H1 (cell line): ENCODE measurements at regions not wholly inside any gene's neighbourhood (a gene's known extent, or its start where the extent isn't known, plus 50 kb on each side); places are given as distances from the start of the nearest gene placed in this dataset.

Experiments used
- CTCF ChIA-PET: fragments of 300-600 bp; sonication (Branson Sonifier 250); formaldehyde crosslinking; loops from one replicate; lab custom pipeline; 2021; ENCODE audit not compliant: partially characterized antibody; lab: Charles Lee
- POLR2A ChIA-PET: fragments of 300-600 bp; sonication (Branson Sonifier 250); formaldehyde crosslinking; loops from one replicate; lab custom pipeline; 2021; ENCODE audit warnings: inconsistent platforms; ENCODE audit not compliant: partially characterized antibody; lab: Charles Lee
- DNase-seq, 2 experiments: peaks; one replicate each; pipeline versions ENCODE4 v3.0.0 to v3.0.0-alpha.2; 2010 to 2022; ENCODE audit warnings: low spot score in 2 of 2, low read depth in 1 of 2, mixed read lengths in 1 of 2
- FAIRE-seq: peaks from 2 replicates; lab custom pipeline; 2011; peaks lifted over from hg19 to GRCh38; lab: Jason Lieb, UNC
- H2AFZ ChIP-seq: 2 replicates; pipeline ENCODE4 v1.8.1; 2012; ENCODE audit warnings: low read length, inconsistent platforms
- H2AK5ac ChIP-seq: 2 replicates; pipeline ENCODE4 v1.6.1; 2013; ENCODE audit warnings: low read depth, low read length
- H2BK120ac ChIP-seq: replicated peaks from 2 replicates; pipeline ENCODE3; 2013; ENCODE audit warnings: low read depth, low read length, inconsistent platforms
- H2BK12ac ChIP-seq: 2 replicates; pipeline ENCODE4 v1.6.1; 2013; ENCODE audit warnings: low read depth, low read length
- H2BK15ac ChIP-seq: 2 replicates; pipeline ENCODE4 v1.6.1; 2013; ENCODE audit warnings: low read length
- H2BK20ac ChIP-seq: 2 replicates; pipeline ENCODE4 v1.6.1; 2013; ENCODE audit warnings: low read length
- H2BK5ac ChIP-seq: 2 replicates; pipeline ENCODE4 v1.6.1; 2013; ENCODE audit warnings: low read depth, low read length
- H3K14ac ChIP-seq: 2 replicates; pipeline ENCODE4 v1.6.1; 2013; ENCODE audit warnings: inconsistent platforms; ENCODE audit not compliant: insufficient read length
- H3K18ac ChIP-seq: 2 replicates; pipeline ENCODE4 v1.6.1; 2013; ENCODE audit warnings: low read length; ENCODE audit errors: extremely low read depth
- H3K23ac ChIP-seq: 2 replicates; pipeline ENCODE4 v1.6.1; 2013; ENCODE audit warnings: inconsistent platforms; ENCODE audit not compliant: insufficient read length
- H3K23me2 ChIP-seq: 2 replicates; pipeline ENCODE4 v1.6.1; 2013; ENCODE audit warnings: low read depth, low read length
- H3K27ac ChIP-seq: 2 replicates; pipeline ENCODE4 v1.6.1; 2011; ENCODE audit warnings: low read depth, low read length, inconsistent platforms
- H3K27me3 ChIP-seq, 4 experiments: replicated peaks in 1 of 4; 1 replicate in 1 of 4; 2 replicates in 3 of 4; pipeline versions ENCODE4 v1.6.1 to v1.8.1; 2011 to 2013; ENCODE audit warnings: low read length in 3 of 4, mild to moderate bottlenecking in 3 of 4, inconsistent platforms in 2 of 4, mixed read lengths in 2 of 4, moderate library complexity in 1 of 4; ENCODE audit not compliant: control insufficient read depth in 3 of 4, insufficient read depth in 3 of 4; ENCODE audit errors: extremely low read depth in 1 of 4
- H3K36me3 ChIP-seq, 4 experiments: 2 replicates each; pipeline versions ENCODE4 v1.6.1 to v1.8.1; 2011 to 2013; ENCODE audit warnings: mild to moderate bottlenecking in 4 of 4, low read length in 3 of 4, moderate library complexity in 2 of 4, control low read depth in 1 of 4, inconsistent platforms in 1 of 4; ENCODE audit not compliant: insufficient read depth in 4 of 4, control insufficient read depth in 2 of 4
- H3K4ac ChIP-seq: replicated peaks from 2 replicates; pipeline ENCODE3; 2013; ENCODE audit warnings: low read length, low read depth, mixed read lengths, inconsistent platforms; ENCODE audit not compliant: insufficient read length
- H3K4me1 ChIP-seq, 4 experiments: replicated peaks in 1 of 4; 1 replicate in 1 of 4; 2 replicates in 3 of 4; pipeline versions ENCODE4 v1.6.1 to v1.8.1; 2011 to 2013; ENCODE audit warnings: low read length in 3 of 4, inconsistent platforms in 2 of 4, mixed read lengths in 1 of 4; ENCODE audit not compliant: insufficient read depth in 4 of 4, control insufficient read depth in 3 of 4
- H3K4me2 ChIP-seq, 2 experiments: 2 replicates each; pipeline versions ENCODE4 v1.6.1 to v1.8.1; 2011 to 2013; ENCODE audit warnings: low read depth in 2 of 2, low read length in 2 of 2, control low read depth in 1 of 2, inconsistent platforms in 1 of 2, mild to moderate bottlenecking in 1 of 2; ENCODE audit not compliant: insufficient read depth in 1 of 2
- H3K4me3 ChIP-seq, 4 experiments: fragments of 200-600, 300-600 bp in 1 of 4; sonication (generic), shearing (Covaris generic), sonication (Bioruptor Twin) in 1 of 4; 2 replicates each; pipeline versions ENCODE4 v1.5.1 to v1.8.1; 2011 to 2016; ENCODE audit warnings: low read length in 4 of 4, low read depth in 3 of 4, control low read depth in 2 of 4, inconsistent platforms in 2 of 4, mild to moderate bottlenecking in 2 of 4, mixed read lengths in 1 of 4, moderate library complexity in 1 of 4; ENCODE audit not compliant: insufficient read depth in 2 of 4; ENCODE audit errors: extremely low read depth in 1 of 4
- H3K56ac ChIP-seq: replicated peaks from 2 replicates; pipeline ENCODE3; 2013; ENCODE audit warnings: low read depth, mild to moderate bottlenecking, mixed read lengths, low read length, inconsistent platforms; ENCODE audit not compliant: insufficient read length
- H3K79me1 ChIP-seq: 2 replicates; pipeline ENCODE4 v1.6.1; 2013; ENCODE audit warnings: low read depth, low read length, control low read depth
- H3K79me2 ChIP-seq, 2 experiments: 2 replicates each; pipeline versions ENCODE4 v1.6.1 to v1.8.1; 2012 to 2013; ENCODE audit warnings: low read length in 2 of 2, mild to moderate bottlenecking in 2 of 2, inconsistent platforms in 1 of 2; ENCODE audit not compliant: insufficient read depth in 2 of 2, control insufficient read depth in 1 of 2
- H3K9ac ChIP-seq, 4 experiments: replicated peaks in 1 of 4; 1 replicate in 1 of 4; 2 replicates in 3 of 4; pipeline versions ENCODE4 v1.6.1 to v1.8.1; 2011 to 2013; ENCODE audit warnings: low read depth in 3 of 4, low read length in 3 of 4, control low read depth in 2 of 4, mild to moderate bottlenecking in 2 of 4, moderate library complexity in 2 of 4, inconsistent platforms in 1 of 4; ENCODE audit errors: extremely low read depth in 1 of 4
- H3K9me3 ChIP-seq, 2 experiments: 2 replicates each; pipeline versions ENCODE4 v1.6.1 to v1.8.1; 2012 to 2013; ENCODE audit warnings: mild to moderate bottlenecking in 2 of 2, moderate library complexity in 2 of 2, control low read depth in 1 of 2, inconsistent platforms in 1 of 2, low read depth in 1 of 2, low read length in 1 of 2, mixed read lengths in 1 of 2; ENCODE audit not compliant: insufficient read depth in 2 of 2
- H4K20me1 ChIP-seq, 2 experiments: replicated peaks in 1 of 2; 2 replicates each; pipeline versions ENCODE3 to v1.8.1; 2011 to 2013; ENCODE audit warnings: inconsistent platforms in 2 of 2, low read length in 2 of 2, mild to moderate bottlenecking in 1 of 2; ENCODE audit not compliant: insufficient read depth in 2 of 2, control insufficient read depth in 1 of 2
- H4K5ac ChIP-seq: 2 replicates; pipeline ENCODE4 v1.6.1; 2013; ENCODE audit warnings: low read length, low read depth, mixed read lengths, inconsistent platforms; ENCODE audit not compliant: insufficient read length
- H4K8ac ChIP-seq: 2 replicates; pipeline ENCODE4 v1.8.0; 2013; ENCODE audit warnings: mild to moderate bottlenecking, moderate library complexity, low read length, inconsistent platforms; ENCODE audit not compliant: insufficient read depth; ENCODE audit errors: extremely low read depth
- H4K91ac ChIP-seq: replicated peaks from 2 replicates; pipeline ENCODE3; 2013; ENCODE audit warnings: low read length, mixed read lengths, inconsistent platforms; ENCODE audit not compliant: insufficient read length
- BCL11A ChIP-seq, 2 experiments: IDR thresholded peaks; one replicate each; pipeline ENCODE4 v1.6.1; 2011; ENCODE audit warnings: low read depth in 2 of 2, low read length in 2 of 2, mild to moderate bottlenecking in 2 of 2
- CEBPB ChIP-seq: IDR thresholded peaks from 2 replicates; pipeline ENCODE4 v1.6.1; 2012; ENCODE audit warnings: low read depth, low read length
- MAFK ChIP-seq: IDR thresholded peaks from 2 replicates; pipeline ENCODE4 v1.6.1; 2012; ENCODE audit warnings: low read depth, mild to moderate bottlenecking, improper control_type of control experiment, low read length
- NANOG ChIP-seq: IDR thresholded peaks from 2 replicates; pipeline ENCODE4 v1.6.1; 2011; ENCODE audit warnings: low read length, low read depth, mild to moderate bottlenecking, inconsistent platforms; ENCODE audit not compliant: insufficient read depth, poor library complexity, severe bottlenecking
- PHF8 ChIP-seq: fragments of 200-600 bp; sonication (generic); conservative IDR thresholded peaks from 2 replicates; pipeline ENCODE4 v1.7.1; 2012; ENCODE audit warnings: low read depth, mild to moderate bottlenecking, inconsistent platforms, low read length, moderate library complexity
- POLR2A ChIP-seq, 2 experiments: IDR thresholded peaks; 1 replicate in 1 of 2; 2 replicates in 1 of 2; pipeline ENCODE4 v1.6.1; 2011; ENCODE audit warnings: low read depth in 2 of 2, low read length in 2 of 2, mild to moderate bottlenecking in 2 of 2; ENCODE audit errors: control extremely low read depth in 1 of 2
- POU5F1 ChIP-seq: IDR thresholded peaks from 2 replicates; pipeline ENCODE4 v1.6.1; 2011; ENCODE audit warnings: low read depth, mild to moderate bottlenecking, low read length, moderate library complexity
- RAD21 ChIP-seq, 2 experiments: IDR thresholded peaks in 1 of 2; conservative IDR thresholded peaks in 1 of 2; 2 replicates each; pipeline ENCODE4 v1.6.1; 2011; ENCODE audit warnings: low read depth in 2 of 2, low read length in 2 of 2, improper control_type of control experiment in 1 of 2, inconsistent platforms in 1 of 2, mild to moderate bottlenecking in 1 of 2, moderate library complexity in 1 of 2
- RFX5 ChIP-seq: IDR thresholded peaks from 2 replicates; pipeline ENCODE4 v1.6.1; 2011; ENCODE audit warnings: low read depth, low read length, improper control_type of control experiment, borderline replicate concordance
- SIRT6 ChIP-seq: IDR thresholded peaks from one replicate; pipeline ENCODE4 v1.7.1; 2012; ENCODE audit warnings: low read length, inconsistent platforms
- SIX5 ChIP-seq: IDR thresholded peaks from 2 replicates; pipeline ENCODE4 v1.6.1; 2011; ENCODE audit warnings: mild to moderate bottlenecking, low read depth, low read length
- WGBS, 2 experiments: shearing (Covaris generic) in 1 of 2; methylation state at CpG; one replicate each; pipeline versions ENCODE4 v1.1.6 to v1.1.7; 2013 to 2015; ENCODE audit warnings: low lambda C conversion rate in 2 of 2, mixed read lengths in 2 of 2, inconsistent platforms in 1 of 2, low coverage in 1 of 2, missing lambda C conversion rate in 1 of 2; ENCODE audit not compliant: insufficient replicate concordance in 2 of 2, insufficient coverage in 1 of 2, insufficient read length in 1 of 2; ENCODE audit errors: extremely low coverage in 1 of 2, missing lambda C conversion rate in 1 of 2; 5-methylcytosine and 5-hydroxymethylcytosine counted together
- TF ChIP-seq, protein P1 (sequence below): IDR thresholded peaks from 2 replicates; pipeline ENCODE4 v1.6.1; 2011; ENCODE audit warnings: low read depth, mild to moderate bottlenecking, low read length; ENCODE audit not compliant: insufficient read depth
- TF ChIP-seq, protein P2 (sequence below): IDR thresholded peaks from 2 replicates; pipeline ENCODE4 v1.6.1; 2012; ENCODE audit warnings: inconsistent platforms

DNA sequence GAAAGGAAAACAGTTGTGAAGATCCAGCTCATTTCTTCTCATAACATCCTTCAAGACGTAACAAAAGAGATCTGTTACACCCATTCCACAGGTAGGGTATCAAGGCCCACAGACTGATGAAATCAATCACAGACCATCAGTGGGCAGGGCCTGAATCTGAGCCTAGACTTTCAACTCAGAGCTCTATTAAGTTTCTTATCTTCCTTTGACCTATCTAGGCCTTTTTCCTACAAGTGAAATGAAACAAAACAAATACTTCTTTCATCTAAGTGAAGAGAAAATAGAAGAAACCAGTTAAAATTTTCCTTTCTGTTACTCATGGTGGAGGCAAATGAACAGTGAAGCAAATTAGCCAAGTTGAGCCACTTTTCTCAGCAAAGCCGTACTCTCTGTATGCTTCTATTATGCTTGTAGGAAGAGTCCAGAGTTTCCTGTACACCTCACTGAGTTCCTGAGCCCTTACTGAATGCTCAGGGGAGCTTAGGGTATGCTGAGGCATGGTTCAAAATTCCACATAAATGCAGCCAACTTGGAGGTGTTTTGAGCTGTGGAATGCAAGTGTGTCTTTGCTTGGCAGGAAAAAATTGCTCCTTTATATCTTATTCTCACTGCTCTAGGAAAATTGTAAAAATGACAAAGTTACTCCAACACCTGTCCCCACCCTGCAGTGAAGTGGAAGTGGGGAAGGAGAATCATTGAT lies 91.9 kb downstream of the FEM1C start:
- Histone ChIP-seq H3K9ac (no peak overlapping the region), H2BK120ac (no peak overlapping the region), H3K4me3 (no peak overlapping the region), H3K79me2 (no peaks in the 10 kb centered on the region), H3K23ac (no peak overlapping the region), H3K36me3 (no peaks in the 10 kb centered on the region), H3K56ac (no peak overlapping the region), H3K23me2 (no peaks in the 10 kb centered on the region), H2BK5ac (no peak overlapping the region), H3K27me3 (no peaks in the 10 kb centered on the region), H4K8ac (no peak overlapping the region), H3K79me1 (no peaks in the 10 kb centered on the region), H3K14ac (no peak overlapping the region), H4K20me1 (no peaks in the 10 kb centered on the region), H2BK15ac (no peak overlapping the region), H3K9me3 (no peaks in the 10 kb centered on the region), H3K27ac (no peak overlapping the region), H3K18ac (no peak overlapping the region), H2AK5ac (no peak overlapping the region), H3K4ac (no peak overlapping the region), H4K91ac (no peak overlapping the region), H3K4me2 (no peak overlapping the region), H4K5ac (no peak overlapping the region), H3K4me1 (peaks cover 0 to 2% (median 0%) of the 10 kb centered on the region in 4 experiments; a peak in 1 of 7 replicates), H2BK12ac (no peak overlapping the region), H2AFZ (no peak overlapping the region), H2BK20ac (no peak overlapping the region)
- CTCF ChIA-PET, result interaction anchor here (0.9 to 1.5 kb wide), 4 partner anchors 10 to 143 kb away, joined by 3 read pairs; no protein-coding TSS in a partner anchor
- 79% methylated on average over 2 of the region's 2 CpGs; no CpG with 5 or more reads in 1 of the 2 experiments for WGBS, 2 experiments
- POLR2A ChIA-PET, result no interaction called here
- DNase-seq, result no peak
- FAIRE-seq, result no peak
- TF ChIP-seq SIRT6 (no peak), POLR2A (IDR thresholded peaks at IDR 0.05; ENCODE audit: control extremely low read depth in 1 of 2, low read depth in 2 of 2, low read length in 2 of 2) (no peak), RFX5 (no peak), POU5F1 (no peak), MAFK (no peak), SIX5 (no peak), RAD21 (IDR thresholded peaks at IDR 0.05 in 1 of 2, conservative IDR thresholded peaks at IDR 0.05 in 1 of 2; ENCODE audit: low read depth in 2 of 2, low read length in 2 of 2) (no peak), BCL11A (IDR thresholded peaks at IDR 0.05; ENCODE audit: low read depth in 2 of 2, low read length in 2 of 2) (no peak), PHF8 (no peak), NANOG (no peak), CEBPB (no peak)
- TF ChIP-seq, protein P1, sequence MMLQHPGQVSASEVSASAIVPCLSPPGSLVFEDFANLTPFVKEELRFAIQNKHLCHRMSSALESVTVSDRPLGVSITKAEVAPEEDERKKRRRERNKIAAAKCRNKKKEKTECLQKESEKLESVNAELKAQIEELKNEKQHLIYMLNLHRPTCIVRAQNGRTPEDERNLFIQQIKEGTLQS, result no peak
- TF ChIP-seq, protein P2, sequence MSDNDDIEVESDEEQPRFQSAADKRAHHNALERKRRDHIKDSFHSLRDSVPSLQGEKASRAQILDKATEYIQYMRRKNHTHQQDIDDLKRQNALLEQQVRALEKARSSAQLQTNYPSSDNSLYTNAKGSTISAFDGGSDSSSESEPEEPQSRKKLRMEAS, result no peak
